ENCODE measurements at regions not wholly inside any gene's neighbourhood (a gene's known extent, or its start where the extent isn't known, plus 50 kb on each side); places are given as distances from the start of the nearest gene placed in this dataset.

DNA sequence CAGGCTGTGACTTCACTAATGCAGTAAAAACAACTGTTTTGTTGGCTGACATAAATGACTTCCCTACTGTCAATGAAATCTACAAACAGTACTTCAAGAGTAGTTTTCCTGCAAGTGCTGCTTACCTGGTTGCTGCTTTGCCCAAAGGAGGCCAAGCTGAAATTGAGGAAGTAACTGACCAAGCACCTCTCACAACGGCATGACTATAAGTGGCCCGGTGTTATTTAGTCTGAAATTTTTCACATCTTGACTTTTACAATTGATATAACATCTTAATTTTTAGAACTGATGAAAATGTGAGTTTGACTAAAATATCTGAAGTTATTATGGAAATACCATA lies 274.9 kb upstream of the NR5A2 start:
- TF ChIP-seq, protein P1, sequence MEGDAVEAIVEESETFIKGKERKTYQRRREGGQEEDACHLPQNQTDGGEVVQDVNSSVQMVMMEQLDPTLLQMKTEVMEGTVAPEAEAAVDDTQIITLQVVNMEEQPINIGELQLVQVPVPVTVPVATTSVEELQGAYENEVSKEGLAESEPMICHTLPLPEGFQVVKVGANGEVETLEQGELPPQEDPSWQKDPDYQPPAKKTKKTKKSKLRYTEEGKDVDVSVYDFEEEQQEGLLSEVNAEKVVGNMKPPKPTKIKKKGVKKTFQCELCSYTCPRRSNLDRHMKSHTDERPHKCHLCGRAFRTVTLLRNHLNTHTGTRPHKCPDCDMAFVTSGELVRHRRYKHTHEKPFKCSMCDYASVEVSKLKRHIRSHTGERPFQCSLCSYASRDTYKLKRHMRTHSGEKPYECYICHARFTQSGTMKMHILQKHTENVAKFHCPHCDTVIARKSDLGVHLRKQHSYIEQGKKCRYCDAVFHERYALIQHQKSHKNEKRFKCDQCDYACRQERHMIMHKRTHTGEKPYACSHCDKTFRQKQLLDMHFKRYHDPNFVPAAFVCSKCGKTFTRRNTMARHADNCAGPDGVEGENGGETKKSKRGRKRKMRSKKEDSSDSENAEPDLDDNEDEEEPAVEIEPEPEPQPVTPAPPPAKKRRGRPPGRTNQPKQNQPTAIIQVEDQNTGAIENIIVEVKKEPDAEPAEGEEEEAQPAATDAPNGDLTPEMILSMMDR (IDR thresholded peaks at IDR 0.05; ENCODE audit: poor library complexity, severe bottlenecking) = no peak
- TF ChIP-seq POLR2AphosphoS5 (IDR thresholded peaks at IDR 0.05) (no peak), EP300 (conservative IDR thresholded peaks at IDR 0.05; ENCODE audit: poor library complexity, severe bottlenecking) (no peak)
- TF ChIP-seq, protein P2, sequence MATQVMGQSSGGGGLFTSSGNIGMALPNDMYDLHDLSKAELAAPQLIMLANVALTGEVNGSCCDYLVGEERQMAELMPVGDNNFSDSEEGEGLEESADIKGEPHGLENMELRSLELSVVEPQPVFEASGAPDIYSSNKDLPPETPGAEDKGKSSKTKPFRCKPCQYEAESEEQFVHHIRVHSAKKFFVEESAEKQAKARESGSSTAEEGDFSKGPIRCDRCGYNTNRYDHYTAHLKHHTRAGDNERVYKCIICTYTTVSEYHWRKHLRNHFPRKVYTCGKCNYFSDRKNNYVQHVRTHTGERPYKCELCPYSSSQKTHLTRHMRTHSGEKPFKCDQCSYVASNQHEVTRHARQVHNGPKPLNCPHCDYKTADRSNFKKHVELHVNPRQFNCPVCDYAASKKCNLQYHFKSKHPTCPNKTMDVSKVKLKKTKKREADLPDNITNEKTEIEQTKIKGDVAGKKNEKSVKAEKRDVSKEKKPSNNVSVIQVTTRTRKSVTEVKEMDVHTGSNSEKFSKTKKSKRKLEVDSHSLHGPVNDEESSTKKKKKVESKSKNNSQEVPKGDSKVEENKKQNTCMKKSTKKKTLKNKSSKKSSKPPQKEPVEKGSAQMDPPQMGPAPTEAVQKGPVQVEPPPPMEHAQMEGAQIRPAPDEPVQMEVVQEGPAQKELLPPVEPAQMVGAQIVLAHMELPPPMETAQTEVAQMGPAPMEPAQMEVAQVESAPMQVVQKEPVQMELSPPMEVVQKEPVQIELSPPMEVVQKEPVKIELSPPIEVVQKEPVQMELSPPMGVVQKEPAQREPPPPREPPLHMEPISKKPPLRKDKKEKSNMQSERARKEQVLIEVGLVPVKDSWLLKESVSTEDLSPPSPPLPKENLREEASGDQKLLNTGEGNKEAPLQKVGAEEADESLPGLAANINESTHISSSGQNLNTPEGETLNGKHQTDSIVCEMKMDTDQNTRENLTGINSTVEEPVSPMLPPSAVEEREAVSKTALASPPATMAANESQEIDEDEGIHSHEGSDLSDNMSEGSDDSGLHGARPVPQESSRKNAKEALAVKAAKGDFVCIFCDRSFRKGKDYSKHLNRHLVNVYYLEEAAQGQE (IDR thresholded peaks at IDR 0.05; ENCODE audit: borderline replicate concordance) = no peak

Data from neural cell (in vitro differentiated cells).